SK-MEL-5 (cell line): ENCODE measurements at regions not wholly inside any gene's neighbourhood (a gene's known extent, or its start where the extent isn't known, plus 50 kb on each side); places are given as distances from the start of the nearest gene placed in this dataset.
"Not testable (repeated sequence)": the region's sequence is repeated elsewhere in the genome, so short reads cannot be mapped to it uniquely, and the experiment has no call there.

Source experiments
- DNase-seq: peaks from one replicate; pipeline ENCODE4 v3.0.0-alpha.2; 2016; ENCODE audit warnings: low read depth, low spot score
- in situ Hi-C: cut with HindIII; loops from 2 replicates; pipeline ENCODE4 v1.10.0; 2016; ENCODE audit warnings: low sequenced_read_pairs, high pct_unique_total_duplicates, low pct_unique_long_range_greater_than_20kb

GRCh38 chr13:90502153-90502552 lies 845.3 kb upstream of the MIR17HG start:
- in situ Hi-C loops = no loop called here
- DNase-seq = no peak

DNA sequence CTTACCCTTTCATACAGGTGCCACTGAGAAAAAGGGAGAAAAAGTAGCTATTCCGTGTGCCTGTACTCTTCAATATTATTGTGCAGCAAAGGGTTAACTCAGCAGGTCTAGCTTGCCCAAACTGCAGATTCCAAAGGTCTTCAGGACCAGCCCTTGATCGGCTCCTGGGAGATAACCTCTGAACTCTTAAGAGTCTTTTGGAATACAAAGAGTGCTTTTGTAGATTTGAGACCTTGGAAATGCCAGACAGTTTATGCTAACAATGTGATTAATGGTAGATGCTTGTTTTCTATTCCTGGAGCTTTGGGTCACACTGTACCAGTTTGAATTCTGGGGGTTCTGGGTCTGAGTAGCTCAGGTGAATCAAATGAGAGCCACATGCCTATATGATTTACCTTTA lies 844.7 kb upstream of the MIR17HG start:
- in situ Hi-C loops = no loop called here
- no peak for DNase-seq

GRCh38 chr13:90510319-90510718 lies 837.2 kb upstream of the MIR17HG start:
- DNase-seq = no peak
- in situ Hi-C loops = no loop called here

DNA sequence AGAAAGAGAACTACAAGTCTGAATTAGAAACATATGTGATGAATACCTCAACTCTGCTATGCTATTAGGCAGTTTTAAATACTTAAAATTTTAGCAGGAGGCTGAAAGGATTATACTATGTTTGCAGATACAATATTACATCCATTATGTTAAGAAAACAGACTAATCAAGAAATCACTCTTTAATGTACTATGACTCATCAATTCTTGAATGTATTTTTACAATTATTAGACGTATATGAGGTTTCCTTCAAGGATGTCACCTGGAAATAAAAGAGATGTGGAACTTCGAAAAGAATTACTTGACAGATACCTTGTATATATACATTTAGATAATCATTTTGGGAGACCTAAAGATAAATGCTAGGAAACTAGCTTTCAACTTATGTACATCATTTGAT lies 835.6 kb upstream of the MIR17HG start:
- in situ Hi-C loops = no loop called here
- DNase-seq = no peak

DNA sequence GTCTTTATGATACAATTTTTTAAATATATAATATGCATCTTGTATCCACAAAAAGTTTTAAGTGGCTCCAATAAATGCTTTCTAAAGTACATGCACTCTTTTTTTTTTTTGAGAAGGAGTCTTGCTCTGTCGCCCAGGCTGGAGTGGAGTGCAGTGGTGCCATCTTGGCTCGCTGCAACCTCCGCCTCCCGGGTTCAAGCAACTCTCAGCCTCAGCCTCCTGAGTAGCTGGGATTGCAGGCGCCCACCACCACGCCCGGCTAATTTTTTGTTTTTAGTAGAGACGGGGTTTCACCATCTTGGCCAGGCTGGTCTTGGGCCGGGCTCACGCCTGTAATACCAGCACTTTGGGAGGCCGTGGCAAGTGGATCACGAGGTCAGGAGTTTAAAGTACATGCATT lies 832.8 kb upstream of the MIR17HG start:
- in situ Hi-C loops, DNase-seq: not testable (repeated sequence)

- in situ Hi-C loops = no loop called here
- no peak for DNase-seq
These were observed 829.1 kb upstream of the MIR17HG start for GRCh38 chr13:90518417-90518816.

DNA sequence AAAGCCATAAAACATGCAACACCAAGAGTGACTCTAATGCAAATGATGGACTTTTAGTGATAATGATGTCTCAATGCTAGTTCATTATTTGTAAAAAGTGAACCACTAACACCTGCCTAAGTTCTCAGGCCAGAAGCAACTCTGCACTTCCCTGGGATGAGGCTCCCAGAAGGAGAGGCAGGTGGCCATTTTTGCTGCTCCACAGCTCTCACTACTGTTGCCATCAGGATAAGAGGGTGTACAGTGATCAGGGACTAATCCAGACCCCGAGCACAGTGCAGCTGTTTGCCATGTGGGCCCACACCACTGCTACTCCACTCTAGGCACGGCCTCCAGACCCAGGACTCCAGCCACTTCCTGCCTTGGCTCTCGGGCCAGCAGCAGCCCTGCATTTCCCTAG lies 828.3 kb upstream of the MIR17HG start:
- no peak for DNase-seq
- in situ Hi-C loops = no loop called here

DNA sequence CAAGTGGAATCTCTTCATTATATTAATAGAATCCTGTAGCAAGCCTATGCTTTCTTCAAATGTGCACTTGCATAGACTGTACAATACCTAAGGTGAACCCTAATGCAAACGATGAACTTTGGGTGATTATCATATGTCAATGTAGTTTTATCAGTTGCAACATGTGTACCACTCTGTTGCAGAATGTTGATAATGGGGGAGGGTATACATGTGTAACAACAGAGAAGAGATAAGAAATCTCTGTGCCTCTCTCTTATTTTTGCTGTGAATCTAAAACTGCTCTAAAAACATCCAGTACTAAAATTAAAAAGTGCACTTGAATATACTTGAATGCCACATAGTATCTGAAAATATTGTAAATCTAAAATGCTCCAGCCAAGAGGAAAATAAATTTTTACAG lies 820.8 kb upstream of the MIR17HG start:
- in situ Hi-C loops = no loop called here
- no peak for DNase-seq

DNA sequence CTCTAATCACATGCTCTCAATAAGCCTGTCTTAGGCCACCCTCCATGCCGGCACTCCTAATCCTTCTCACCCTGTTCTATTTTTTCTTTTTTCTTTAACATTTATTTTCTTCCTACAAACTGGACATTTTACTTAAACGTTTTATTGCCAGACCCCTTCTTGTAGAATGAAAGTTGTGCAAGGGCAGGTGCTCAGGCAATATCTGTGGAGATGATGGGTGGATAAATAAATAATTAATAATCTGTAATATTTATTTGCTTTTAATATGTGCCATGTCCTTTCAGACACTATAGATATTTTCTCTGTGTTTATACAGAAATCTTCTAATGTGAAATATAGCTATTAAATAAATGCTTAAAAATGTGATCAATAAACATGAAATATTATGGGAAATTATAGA lies 815.7 kb upstream of the MIR17HG start:
- no peak for DNase-seq
- in situ Hi-C loops = no loop called here

- no peak for DNase-seq
- in situ Hi-C loops = no loop called here
These were observed 814.5 kb upstream of the MIR17HG start for GRCh38 chr13:90532861-90533492.

GRCh38 chr13:90533866-90534265 lies 813.6 kb upstream of the MIR17HG start:
- in situ Hi-C loops = no loop called here
- DNase-seq = no peak

GRCh38 chr13:90534617-90535370 lies 812.7 kb upstream of the MIR17HG start:
- in situ Hi-C loops = no loop called here
- DNase-seq = no peak

GRCh38 chr13:90535421-90535820 lies 812.1 kb upstream of the MIR17HG start:
- no peak for DNase-seq
- in situ Hi-C loops = no loop called here

- in situ Hi-C loops = no loop called here
- no peak for DNase-seq
These were observed 809.4 kb upstream of the MIR17HG start for GRCh38 chr13:90538063-90538462.

DNA sequence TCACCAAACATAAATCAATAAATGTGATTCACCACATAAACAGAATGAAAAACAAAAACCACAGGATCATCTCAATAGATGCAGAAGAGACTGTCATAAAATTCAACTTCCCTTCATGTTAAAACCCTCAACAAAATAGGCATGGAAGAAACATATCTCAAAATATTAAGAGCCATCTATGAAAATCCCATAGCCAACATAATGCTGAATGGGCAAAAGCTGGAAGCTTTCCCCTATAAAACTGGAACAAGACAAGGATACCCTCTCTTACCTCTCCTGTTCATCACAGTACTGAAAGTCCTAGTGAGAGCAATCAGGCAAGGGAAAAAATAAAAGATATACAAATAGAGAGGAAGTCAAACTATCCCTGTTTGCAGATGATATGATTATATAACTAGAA lies 806.1 kb upstream of the MIR17HG start:
- DNase-seq = no peak
- in situ Hi-C loops = no loop called here

GRCh38 chr13:90542959-90543505 lies 804.5 kb upstream of the MIR17HG start:
- in situ Hi-C loops = no loop called here
- DNase-seq = no peak

- DNase-seq = no peak
- in situ Hi-C loops = no loop called here
These were observed 802.2 kb upstream of the MIR17HG start for GRCh38 chr13:90545070-90545840.

DNA sequence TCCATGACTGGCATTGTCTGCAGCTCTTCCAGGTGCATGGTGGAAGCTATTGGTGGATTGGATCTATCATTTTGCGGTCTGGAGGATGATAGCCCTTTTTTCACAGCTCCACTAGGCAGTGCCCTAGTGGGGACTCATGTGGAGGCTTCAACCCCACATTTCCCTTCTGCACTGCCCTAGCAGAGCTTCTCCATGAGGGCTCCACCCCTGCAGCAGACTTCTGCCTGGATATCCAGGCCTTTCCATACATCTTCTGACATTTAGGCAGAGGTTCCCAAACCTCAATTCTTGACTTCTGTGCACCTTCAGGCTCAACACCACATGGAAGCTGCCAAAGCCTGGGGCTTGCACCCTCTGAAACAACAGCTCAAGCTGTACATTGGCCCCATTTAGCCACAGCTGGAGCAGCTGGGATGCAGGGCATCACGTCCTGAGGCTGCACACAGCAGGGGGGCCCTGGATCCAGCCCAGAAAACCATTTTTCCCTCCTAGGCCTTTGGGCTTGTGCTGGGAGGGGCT lies 800.2 kb upstream of the MIR17HG start:
- in situ Hi-C loops = no loop called here
- no peak for DNase-seq
